Neuronal stem cell (in vitro differentiated cells): ENCODE measurements at regions not wholly inside any gene's neighbourhood (a gene's known extent, or its start where the extent isn't known, plus 50 kb on each side); places are given as distances from the start of the nearest gene placed in this dataset.

Experiments
- DNase-seq: peaks from one replicate; pipeline ENCODE4 v3.0.0-alpha.2; 2013; ENCODE audit warnings: low spot score
- H2AFZ ChIP-seq: one replicate; pipeline ENCODE4 v1.6.1; 2013; ENCODE audit warnings: mild to moderate bottlenecking, low read length, inconsistent platforms
- H2AK5ac ChIP-seq: 2 replicates; pipeline ENCODE4 v1.6.1; 2013; ENCODE audit warnings: low read depth, mild to moderate bottlenecking, inconsistent platforms, low read length, moderate library complexity, mixed read lengths
- H2BK120ac ChIP-seq: 2 replicates; pipeline ENCODE4 v1.6.1; 2013; ENCODE audit warnings: low read depth, mild to moderate bottlenecking, inconsistent platforms, low read length, moderate library complexity, mixed read lengths
- H2BK12ac ChIP-seq: one replicate; pipeline ENCODE4 v1.6.1; 2013; ENCODE audit warnings: low read length, inconsistent platforms
- H2BK15ac ChIP-seq: 2 replicates; pipeline ENCODE4 v1.6.1; 2013; ENCODE audit warnings: mild to moderate bottlenecking, low read length, inconsistent platforms, mixed read lengths
- H2BK5ac ChIP-seq: one replicate; pipeline ENCODE4 v1.6.1; 2013; ENCODE audit warnings: inconsistent platforms, mild to moderate bottlenecking, low read length, moderate library complexity
- H3K14ac ChIP-seq: one replicate; pipeline ENCODE4 v1.6.1; 2013; ENCODE audit warnings: low read length, inconsistent platforms
- H3K18ac ChIP-seq: 2 replicates; pipeline ENCODE4 v1.6.1; 2013; ENCODE audit warnings: low read length, inconsistent platforms
- H3K23ac ChIP-seq: 2 replicates; pipeline ENCODE4 v1.6.1; 2013; ENCODE audit warnings: low read depth, mild to moderate bottlenecking, mixed read lengths, low read length, inconsistent platforms; ENCODE audit not compliant: poor library complexity
- H3K27ac ChIP-seq: replicated peaks from 3 replicates; pipeline ENCODE4 v1.5.1; 2013; ENCODE audit warnings: low read length, inconsistent platforms
- H3K27me3 ChIP-seq, 3 experiments: 2 replicates each; pipeline ENCODE4 v1.6.1; 2013; ENCODE audit warnings: low read length in 3 of 3, mild to moderate bottlenecking in 2 of 3, inconsistent platforms in 1 of 3, low read depth in 1 of 3, mixed read lengths in 1 of 3, moderate library complexity in 1 of 3; ENCODE audit not compliant: control insufficient read depth in 3 of 3, insufficient read depth in 3 of 3
- H3K36me3 ChIP-seq, 2 donors: replicated peaks in 1 of 2; 2 replicates each; pipeline ENCODE4 v1.6.1; 2013; ENCODE audit warnings: low read length in 2 of 2; ENCODE audit not compliant: control insufficient read depth in 2 of 2, insufficient read depth in 2 of 2
- H3K4ac ChIP-seq: 2 replicates; pipeline ENCODE4 v1.6.1; 2013; ENCODE audit warnings: inconsistent platforms, mild to moderate bottlenecking, low read length, moderate library complexity
- H3K4me1 ChIP-seq, 2 donors: 1 replicate in 1 of 2; 2 replicates in 1 of 2; pipeline ENCODE4 v1.6.1; 2013; ENCODE audit warnings: low read length in 2 of 2, low read depth in 1 of 2; ENCODE audit not compliant: control insufficient read depth in 2 of 2, insufficient read depth in 1 of 2
- H3K4me2 ChIP-seq: one replicate; pipeline ENCODE4 v1.6.1; 2013; ENCODE audit warnings: mild to moderate bottlenecking, low read length, inconsistent platforms; ENCODE audit not compliant: insufficient read depth, poor library complexity, severe bottlenecking
- H3K4me3 ChIP-seq, 2 donors: 2 replicates each; pipeline ENCODE4 v1.5.1; 2013; ENCODE audit warnings: low read length in 2 of 2, mild to moderate bottlenecking in 2 of 2, inconsistent platforms in 1 of 2, moderate library complexity in 1 of 2
- H3K79me1 ChIP-seq: one replicate; pipeline ENCODE4 v1.6.1; 2013; ENCODE audit warnings: low read depth, mild to moderate bottlenecking, inconsistent platforms, low read length, moderate library complexity
- H3K9ac ChIP-seq: one replicate; pipeline ENCODE4 v1.6.1; 2013; ENCODE audit warnings: mild to moderate bottlenecking, low read depth, low read length, inconsistent platforms; ENCODE audit not compliant: poor library complexity
- H3K9me3 ChIP-seq, 2 donors: replicated peaks in 1 of 2; 2 replicates each; pipeline versions ENCODE3 to v1.6.1; 2013; ENCODE audit warnings: low read length in 2 of 2, mild to moderate bottlenecking in 2 of 2, inconsistent platforms in 1 of 2, low read depth in 1 of 2, mixed read lengths in 1 of 2, moderate library complexity in 1 of 2; ENCODE audit not compliant: control insufficient read depth in 2 of 2, insufficient read depth in 1 of 2
- H4K8ac ChIP-seq: one replicate; pipeline ENCODE4 v1.6.1; 2013; ENCODE audit warnings: low read depth, mild to moderate bottlenecking, inconsistent platforms, low read length, moderate library complexity
- H4K91ac ChIP-seq: one replicate; pipeline ENCODE4 v1.6.1; 2013; ENCODE audit warnings: low read length, low read depth, mild to moderate bottlenecking, inconsistent platforms; ENCODE audit not compliant: poor library complexity
- WGBS, 2 donors: extraction: QIAGEN DNeasy Blood & Tissue Kit; methylation state at CpG; one replicate each; pipeline ENCODE4 v1.1.7; 2013; ENCODE audit warnings: missing lambda C conversion rate in 2 of 2, mixed read lengths in 1 of 2; ENCODE audit not compliant: insufficient read length in 2 of 2, insufficient replicate concordance in 1 of 2; ENCODE audit errors: extremely low coverage in 2 of 2; 5-methylcytosine and 5-hydroxymethylcytosine counted together

DNA sequence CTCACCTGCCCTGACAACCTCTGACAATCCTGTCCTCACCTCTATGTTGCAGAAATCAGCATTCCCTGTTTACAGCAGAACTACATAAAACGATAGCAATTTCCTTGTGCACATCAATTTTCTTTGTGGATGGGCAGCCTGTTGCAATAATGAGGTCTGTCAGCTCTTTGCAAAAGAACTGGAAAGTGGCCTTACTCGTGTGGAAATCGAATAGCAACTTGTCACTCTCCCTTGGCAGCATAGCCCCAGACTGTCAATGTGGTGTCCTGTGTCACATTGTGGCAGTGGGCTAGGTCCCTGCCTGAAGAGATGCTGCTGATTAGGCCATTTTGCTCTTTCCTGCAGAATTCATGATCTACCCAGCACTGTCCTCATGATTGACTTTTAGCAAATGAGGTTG is 531.9 kb downstream of the CCDC85A start:
- no peaks in the 10 kb centered on the region for H3K4me1 ChIP-seq
- H3K36me3 ChIP-seq: no peaks in the 10 kb centered on the region

DNA sequence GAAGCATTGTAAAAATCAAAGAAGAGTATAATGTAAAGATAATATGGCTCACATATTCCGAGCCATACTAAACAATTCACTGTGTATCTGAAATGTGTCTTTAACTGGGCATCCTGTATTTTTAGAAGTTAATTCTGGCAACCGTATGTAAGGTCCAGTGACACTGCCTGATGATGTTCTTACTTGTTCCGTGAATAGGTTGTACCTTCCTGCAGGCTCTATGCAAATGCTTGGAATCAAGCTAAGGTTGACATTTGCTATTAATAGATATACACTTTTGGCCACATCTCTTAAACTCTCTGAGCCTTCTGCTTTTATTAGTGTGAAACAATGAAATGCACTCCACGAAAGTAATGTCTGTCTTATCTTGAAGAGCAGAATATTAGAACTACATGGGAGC is 534.6 kb downstream of the CCDC85A start:
- Histone ChIP-seq H3K4me1 (no peaks in the 10 kb centered on the region), H2BK5ac (no peak overlapping the region), H2AFZ (no peak overlapping the region), H3K4me2 (no peak overlapping the region), H3K9me3 (no peaks in the 10 kb centered on the region), H3K27me3 (no peaks in the 10 kb centered on the region), H3K79me1 (no peaks in the 10 kb centered on the region), H3K36me3 (no peaks in the 10 kb centered on the region), H2BK12ac (no peak overlapping the region), H4K8ac (no peak overlapping the region), H4K91ac (no peak overlapping the region), H3K23ac (no peak overlapping the region), H3K9ac (no peak overlapping the region), H2BK120ac (no peak overlapping the region), H2AK5ac (no peak overlapping the region), H2BK15ac (no peak overlapping the region), H3K27ac (no peak overlapping the region), H3K4me3 (no peak overlapping the region), H3K18ac (no peak overlapping the region), H3K14ac (no peak overlapping the region), H3K4ac (no peak overlapping the region)
- WGBS, 2 donors: no CpG with 5 or more reads among the region's 4 CpGs
- DNase-seq: no peak

More for the DNA sequence above, 531.9 kb downstream of the CCDC85A start:
- Histone ChIP-seq H3K4me3 (peak overlapping the region in 1 of 2 donors; percentile 47), H2BK5ac (no peak overlapping the region), H3K18ac (no peak overlapping the region), H2AK5ac (no peak overlapping the region), H3K27ac (no peak overlapping the region), H2BK120ac (no peak overlapping the region), H3K27me3 (no peaks in the 10 kb centered on the region), H3K4ac (no peak overlapping the region), H4K8ac (no peak overlapping the region), H3K4me2 (no peak overlapping the region), H2BK15ac (no peak overlapping the region), H3K9me3 (no peaks in the 10 kb centered on the region), H3K14ac (no peak overlapping the region), H4K91ac (no peak overlapping the region), H2BK12ac (no peak overlapping the region), H3K79me1 (no peaks in the 10 kb centered on the region), H3K23ac (no peak overlapping the region), H3K9ac (no peak overlapping the region), H2AFZ (no peak overlapping the region)
- WGBS, 2 donors: no CpG with 5 or more reads among the region's 3 CpGs
- no peak for DNase-seq

DNA sequence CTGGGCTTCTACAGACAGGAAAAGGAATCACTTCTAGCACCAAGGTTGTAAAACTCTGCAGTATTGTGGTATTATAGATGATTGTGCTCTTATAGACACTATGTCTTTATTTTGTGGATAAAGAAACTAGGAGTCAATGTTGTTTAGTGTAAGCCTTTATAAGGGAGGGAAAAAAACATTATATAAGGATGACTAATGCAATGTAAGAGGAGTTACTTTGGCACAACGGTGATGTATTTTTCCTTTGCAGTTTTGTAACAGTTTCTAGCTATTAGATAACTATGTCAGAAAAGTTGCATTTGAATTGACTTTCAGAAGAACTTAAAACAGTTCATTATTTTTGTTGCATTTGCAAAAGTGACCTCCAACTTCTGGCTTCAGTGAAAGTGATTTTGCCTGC is 545.4 kb downstream of the CCDC85A start:
- no peak overlapping the region for H3K27ac ChIP-seq
- WGBS, 2 donors: no CpG with 5 or more reads among the region's 1 CpG
- H4K8ac ChIP-seq: no peak overlapping the region
- no peaks in the 10 kb centered on the region for H3K36me3 ChIP-seq
- H2BK5ac ChIP-seq: no peak overlapping the region
- H3K4me2 ChIP-seq: no peak overlapping the region
- DNase-seq: no peak
- no peak overlapping the region for H3K9ac ChIP-seq
- H3K9me3 ChIP-seq: peaks cover 0 to 2% of the 10 kb centered on the region in 2 donors
- H4K91ac ChIP-seq: no peak overlapping the region
- H3K14ac ChIP-seq: no peak overlapping the region
- no peaks in the 10 kb centered on the region for H3K4me1 ChIP-seq
- no peak overlapping the region for H3K4me3 ChIP-seq
- no peaks in the 10 kb centered on the region for H3K79me1 ChIP-seq
- H2AFZ ChIP-seq: no peak overlapping the region
- no peak overlapping the region for H2BK120ac ChIP-seq
- no peak overlapping the region for H2BK15ac ChIP-seq
- no peaks in the 10 kb centered on the region for H3K27me3 ChIP-seq
- no peak overlapping the region for H3K4ac ChIP-seq
- no peak overlapping the region for H3K23ac ChIP-seq
- H2BK12ac ChIP-seq: no peak overlapping the region
- no peak overlapping the region for H2AK5ac ChIP-seq
- H3K18ac ChIP-seq: no peak overlapping the region

DNA sequence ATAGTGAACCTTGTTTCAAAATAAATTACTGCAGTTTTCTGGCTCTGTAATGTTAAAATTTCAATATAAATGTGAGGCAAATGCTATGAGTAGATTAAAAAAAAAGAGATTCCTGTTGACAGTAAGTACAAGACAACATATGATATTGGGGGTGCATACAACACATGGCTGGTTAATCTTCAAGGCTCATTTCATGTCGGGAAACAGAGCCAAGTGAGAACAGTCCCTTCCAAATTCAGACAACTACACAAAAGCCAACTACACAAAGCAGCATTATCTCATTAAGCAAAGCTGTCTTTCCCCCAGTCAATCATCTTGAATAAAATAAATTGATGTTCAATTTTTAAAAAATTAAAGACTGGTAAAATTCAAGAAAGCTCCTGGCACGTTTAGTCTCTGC is 549.2 kb downstream of the CCDC85A start:
- Histone ChIP-seq H3K27ac (no peak overlapping the region), H2AK5ac (no peak overlapping the region), H2AFZ (no peak overlapping the region), H3K9me3 (no peaks in the 10 kb centered on the region), H2BK120ac (no peak overlapping the region), H2BK15ac (no peak overlapping the region), H3K4me1 (no peaks in the 10 kb centered on the region), H3K79me1 (no peaks in the 10 kb centered on the region), H4K91ac (no peak overlapping the region), H2BK5ac (no peak overlapping the region), H2BK12ac (no peak overlapping the region), H3K4me2 (no peak overlapping the region), H3K4ac (no peak overlapping the region), H3K14ac (no peak overlapping the region), H3K23ac (no peak overlapping the region), H3K36me3 (no peaks in the 10 kb centered on the region), H3K9ac (no peak overlapping the region), H3K4me3 (no peak overlapping the region), H3K18ac (no peak overlapping the region), H3K27me3 (no peaks in the 10 kb centered on the region), H4K8ac (no peak overlapping the region)
- WGBS, 2 donors: no CpG with 5 or more reads among the region's 2 CpGs
- DNase-seq: no peak
